Neural cell (in vitro differentiated cells): ENCODE measurements at regions not wholly inside any gene's neighbourhood (a gene's known extent, or its start where the extent isn't known, plus 50 kb on each side); places are given as distances from the start of the nearest gene placed in this dataset.

Source experiments
- CTCF ChIP-seq: fragments of 450-650 bp; IDR thresholded peaks from 2 replicates; pipeline ENCODE4 v1.5.1; 2014; ENCODE audit warnings: antibody characterized with exemption, mild to moderate bottlenecking, moderate library complexity; ENCODE audit not compliant: poor library complexity, severe bottlenecking
- EP300 ChIP-seq: fragments of 450-650 bp; conservative IDR thresholded peaks from 2 replicates; pipeline ENCODE4 v1.6.1; 2014; ENCODE audit warnings: antibody characterized with exemption, mild to moderate bottlenecking, moderate library complexity; ENCODE audit not compliant: poor library complexity, severe bottlenecking
- POLR2AphosphoS5 ChIP-seq: IDR thresholded peaks from 2 replicates; pipeline ENCODE4 v1.6.1; 2012
- TF ChIP-seq, protein P1 (sequence below): IDR thresholded peaks from 2 replicates; pipeline ENCODE4 v1.6.1; 2012; ENCODE audit warnings: borderline replicate concordance

- TF ChIP-seq EP300 = no peak
- no peak for TF ChIP-seq CTCF
- TF ChIP-seq, protein P1, sequence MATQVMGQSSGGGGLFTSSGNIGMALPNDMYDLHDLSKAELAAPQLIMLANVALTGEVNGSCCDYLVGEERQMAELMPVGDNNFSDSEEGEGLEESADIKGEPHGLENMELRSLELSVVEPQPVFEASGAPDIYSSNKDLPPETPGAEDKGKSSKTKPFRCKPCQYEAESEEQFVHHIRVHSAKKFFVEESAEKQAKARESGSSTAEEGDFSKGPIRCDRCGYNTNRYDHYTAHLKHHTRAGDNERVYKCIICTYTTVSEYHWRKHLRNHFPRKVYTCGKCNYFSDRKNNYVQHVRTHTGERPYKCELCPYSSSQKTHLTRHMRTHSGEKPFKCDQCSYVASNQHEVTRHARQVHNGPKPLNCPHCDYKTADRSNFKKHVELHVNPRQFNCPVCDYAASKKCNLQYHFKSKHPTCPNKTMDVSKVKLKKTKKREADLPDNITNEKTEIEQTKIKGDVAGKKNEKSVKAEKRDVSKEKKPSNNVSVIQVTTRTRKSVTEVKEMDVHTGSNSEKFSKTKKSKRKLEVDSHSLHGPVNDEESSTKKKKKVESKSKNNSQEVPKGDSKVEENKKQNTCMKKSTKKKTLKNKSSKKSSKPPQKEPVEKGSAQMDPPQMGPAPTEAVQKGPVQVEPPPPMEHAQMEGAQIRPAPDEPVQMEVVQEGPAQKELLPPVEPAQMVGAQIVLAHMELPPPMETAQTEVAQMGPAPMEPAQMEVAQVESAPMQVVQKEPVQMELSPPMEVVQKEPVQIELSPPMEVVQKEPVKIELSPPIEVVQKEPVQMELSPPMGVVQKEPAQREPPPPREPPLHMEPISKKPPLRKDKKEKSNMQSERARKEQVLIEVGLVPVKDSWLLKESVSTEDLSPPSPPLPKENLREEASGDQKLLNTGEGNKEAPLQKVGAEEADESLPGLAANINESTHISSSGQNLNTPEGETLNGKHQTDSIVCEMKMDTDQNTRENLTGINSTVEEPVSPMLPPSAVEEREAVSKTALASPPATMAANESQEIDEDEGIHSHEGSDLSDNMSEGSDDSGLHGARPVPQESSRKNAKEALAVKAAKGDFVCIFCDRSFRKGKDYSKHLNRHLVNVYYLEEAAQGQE = no peak
- no peak for TF ChIP-seq POLR2AphosphoS5
These were observed 246.0 kb downstream of the HAPSTR1 start for GRCh38 chr16:9337308-9338032.
